ENCODE measurements at regions not wholly inside any gene's neighbourhood (a gene's known extent, or its start where the extent isn't known, plus 50 kb on each side); places are given as distances from the start of the nearest gene placed in this dataset.

DNA sequence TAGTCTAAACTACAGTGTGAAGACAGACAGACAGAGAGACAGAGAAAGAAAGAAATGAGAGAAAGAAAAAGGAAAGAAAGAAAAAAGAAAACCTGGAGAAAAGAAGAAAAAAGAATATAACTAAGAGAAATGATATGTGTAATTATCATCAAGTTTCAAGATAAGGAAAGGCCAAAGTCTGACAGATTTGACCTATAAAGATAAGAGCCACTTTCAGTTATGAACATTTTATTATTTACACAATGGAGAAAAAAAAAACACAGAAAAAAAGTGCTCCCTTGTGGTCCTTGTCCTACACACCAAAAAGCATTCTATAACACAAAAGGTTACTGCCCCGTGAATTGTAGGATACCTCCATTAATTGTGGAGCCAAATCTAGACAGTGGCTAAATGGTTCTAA lies 937.2 kb upstream of the DDX18 start:
- no peak for DNase-seq
- Histone ChIP-seq H4K20me1 (ENCODE audit: insufficient read depth) (no peaks in the 10 kb centered on the region), H3K4me1 (ENCODE audit: insufficient read depth) (no peaks in the 10 kb centered on the region), H3K9me3 (ENCODE audit: low read depth) (no peaks in the 10 kb centered on the region), H3K4me2 (ENCODE audit: unreplicated experiment) (no peak overlapping the region), H3K36me3 (ENCODE audit: low read depth) (no peaks in the 10 kb centered on the region), H2AFZ (no peak overlapping the region), H3K79me2 (ENCODE audit: insufficient read depth) (no peaks in the 10 kb centered on the region), H3K27ac (no peak overlapping the region), H3K27me3 (replicated peaks; ENCODE audit: insufficient read depth) (no peaks in the 10 kb centered on the region), H3K9ac (no peak overlapping the region), H3F3A (ENCODE audit: insufficient read depth) (no peaks in the 10 kb centered on the region), H3K4me3 (no peak overlapping the region), H3K9me2 (ENCODE audit: insufficient read depth) (no peaks in the 10 kb centered on the region)
- 5 to 9% methylated on average over 1 of the region's 1 CpG for WGBS, 2 experiments (ENCODE audit: low coverage in 1 of 2, low lambda C conversion rate in 2 of 2, missing lambda C conversion rate in 2 of 2)
- in situ Hi-C loops (cut with MboI): no loop called here
- no peak for TF ChIP-seq EZH2phosphoT487 (IDR thresholded peaks at IDR 0.05; ENCODE audit: insufficient read depth, low read depth)
- no peak for TF ChIP-seq EZH2 (IDR thresholded peaks at IDR 0.05; ENCODE audit: insufficient read depth, poor library complexity, severe bottlenecking)

DNA sequence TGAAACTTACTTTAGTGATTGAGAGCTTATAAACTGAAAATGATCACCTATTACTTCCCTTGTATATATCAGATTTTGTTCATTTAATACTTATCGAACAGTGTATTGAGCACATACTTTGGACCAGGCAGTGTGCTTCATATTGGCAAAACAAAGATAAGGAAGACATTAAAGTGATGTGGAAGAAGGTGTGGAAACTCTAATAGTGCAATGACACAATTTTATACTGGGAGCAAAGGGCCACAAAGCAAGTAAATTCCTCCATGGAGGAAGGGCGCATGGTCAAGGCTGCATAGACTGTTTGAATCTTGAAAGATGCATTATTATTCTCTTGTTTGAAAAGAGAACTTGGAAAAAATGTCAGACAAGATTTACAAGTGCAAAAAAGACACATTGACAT lies 936.5 kb upstream of the DDX18 start:
- TF ChIP-seq EZH2phosphoT487 (IDR thresholded peaks at IDR 0.05; ENCODE audit: insufficient read depth, low read depth): no peak
- TF ChIP-seq EZH2 (IDR thresholded peaks at IDR 0.05; ENCODE audit: insufficient read depth, poor library complexity, severe bottlenecking): no peak
- in situ Hi-C loops (cut with MboI): no loop called here
- no peaks in the 10 kb centered on the region for H3K4me1 ChIP-seq (ENCODE audit: insufficient read depth)
- no peaks in the 10 kb centered on the region for H3K9me2 ChIP-seq (ENCODE audit: insufficient read depth)
- no peaks in the 10 kb centered on the region for H4K20me1 ChIP-seq (ENCODE audit: insufficient read depth)
- H3K36me3 ChIP-seq (ENCODE audit: low read depth): no peaks in the 10 kb centered on the region
- no peaks in the 10 kb centered on the region for H3F3A ChIP-seq (ENCODE audit: insufficient read depth)
- no peak for DNase-seq
- H3K9me3 ChIP-seq (ENCODE audit: low read depth): no peaks in the 10 kb centered on the region
- H3K4me2 ChIP-seq (ENCODE audit: unreplicated experiment): no peak overlapping the region
- H3K79me2 ChIP-seq (ENCODE audit: insufficient read depth): no peaks in the 10 kb centered on the region
- no peak overlapping the region for H2AFZ ChIP-seq
- no peak overlapping the region for H3K9ac ChIP-seq
- no peak overlapping the region for H3K4me3 ChIP-seq
- H3K27me3 ChIP-seq (replicated peaks; ENCODE audit: insufficient read depth): no peaks in the 10 kb centered on the region
- no peak overlapping the region for H3K27ac ChIP-seq
- 45% methylated on average over 2 of the region's 2 CpGs for WGBS, 2 experiments (ENCODE audit: low coverage in 1 of 2, low lambda C conversion rate in 2 of 2, missing lambda C conversion rate in 2 of 2)

DNA sequence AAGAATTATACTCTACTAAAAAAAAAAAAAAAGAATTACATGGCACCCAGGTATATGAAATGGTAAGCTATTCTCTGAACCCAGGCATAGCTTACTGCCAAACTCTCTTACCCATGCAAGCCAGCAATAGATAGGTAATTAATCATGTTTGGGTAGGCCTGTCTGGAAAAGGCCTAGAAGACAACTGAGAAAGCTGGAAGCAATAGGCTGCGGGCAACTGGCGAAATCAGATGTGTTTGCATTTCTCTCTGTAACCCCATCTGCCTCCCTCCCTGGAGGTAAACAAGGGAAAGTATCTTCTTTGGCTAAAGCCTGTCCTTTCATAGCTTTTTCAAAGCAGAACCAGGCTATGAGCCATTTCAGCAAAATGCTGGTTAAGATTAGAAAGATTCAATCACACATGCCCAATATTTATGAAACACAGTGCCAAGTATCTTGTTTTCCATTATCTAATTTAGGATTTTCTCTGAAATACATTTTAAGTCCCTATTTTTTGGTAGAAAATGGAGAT lies 934.8 kb upstream of the DDX18 start:
- in situ Hi-C loops (cut with MboI): no loop called here
- H2AFZ ChIP-seq: no peak overlapping the region
- H4K20me1 ChIP-seq (ENCODE audit: insufficient read depth): no peaks in the 10 kb centered on the region
- no peaks in the 10 kb centered on the region for H3K27me3 ChIP-seq (replicated peaks; ENCODE audit: insufficient read depth)
- H3K9me2 ChIP-seq (ENCODE audit: insufficient read depth): no peaks in the 10 kb centered on the region
- no peak for DNase-seq
- no peak overlapping the region for H3K4me2 ChIP-seq (ENCODE audit: unreplicated experiment)
- H3K36me3 ChIP-seq (ENCODE audit: low read depth): no peaks in the 10 kb centered on the region
- H3K79me2 ChIP-seq (ENCODE audit: insufficient read depth): no peaks in the 10 kb centered on the region
- no peaks in the 10 kb centered on the region for H3K9me3 ChIP-seq (ENCODE audit: low read depth)
- no peak overlapping the region for H3K27ac ChIP-seq
- no peak overlapping the region for H3K4me3 ChIP-seq
- no peaks in the 10 kb centered on the region for H3F3A ChIP-seq (ENCODE audit: insufficient read depth)
- 2 to 7% methylated on average over 2 of the region's 2 CpGs for WGBS, 2 experiments (ENCODE audit: low coverage in 1 of 2, low lambda C conversion rate in 2 of 2, missing lambda C conversion rate in 2 of 2)
- H3K9ac ChIP-seq: no peak overlapping the region
- TF ChIP-seq EZH2phosphoT487 (IDR thresholded peaks at IDR 0.05; ENCODE audit: insufficient read depth, low read depth): no peak
- no peaks in the 10 kb centered on the region for H3K4me1 ChIP-seq (ENCODE audit: insufficient read depth)

DNA sequence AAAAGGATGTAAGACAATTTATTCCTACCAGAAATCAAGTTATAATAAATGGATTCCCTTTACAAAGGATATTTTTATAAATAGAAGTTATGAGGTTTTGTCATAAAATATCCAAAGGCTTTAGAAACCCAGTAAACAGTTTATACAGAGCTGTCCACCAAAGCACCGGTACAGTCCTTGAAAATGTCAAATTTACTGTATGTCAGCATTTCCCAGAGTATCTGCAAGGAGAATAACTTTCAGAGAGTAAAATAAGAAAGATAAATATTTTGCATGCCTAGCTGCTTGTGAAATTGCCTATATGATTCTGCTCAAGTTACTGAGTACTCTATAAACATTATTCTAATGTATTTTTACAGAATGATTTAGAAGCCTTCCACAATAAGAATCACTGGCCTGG lies 923.3 kb upstream of the DDX18 start:
- H3K27ac ChIP-seq: no peak overlapping the region
- no peak for TF ChIP-seq EZH2 (IDR thresholded peaks at IDR 0.05; ENCODE audit: insufficient read depth, poor library complexity, severe bottlenecking)
- in situ Hi-C loops (cut with MboI): no loop called here

DNA sequence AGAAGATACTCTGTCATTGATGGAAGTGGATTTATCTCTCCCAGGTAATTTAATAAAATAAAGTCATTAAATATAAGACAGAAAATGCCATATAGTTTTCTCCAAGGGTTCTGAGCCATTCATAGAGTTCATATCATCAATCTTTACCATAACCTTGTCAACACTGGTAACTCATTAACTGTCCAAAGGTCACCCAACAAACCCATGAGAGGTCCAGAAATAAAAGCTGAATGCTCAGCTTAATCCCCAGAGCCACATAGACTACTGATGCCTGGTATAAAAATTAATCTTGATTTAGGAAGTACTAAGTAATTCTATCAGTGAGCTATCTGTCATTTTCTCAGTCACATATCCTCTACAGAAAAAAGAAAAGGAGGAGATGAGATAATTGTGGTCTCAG lies 903.0 kb upstream of the DDX18 start:
- no peaks in the 10 kb centered on the region for H3K9me2 ChIP-seq (ENCODE audit: insufficient read depth)
- H2AFZ ChIP-seq: no peak overlapping the region
- no peak overlapping the region for H3K27ac ChIP-seq
- no peak overlapping the region for H3K4me2 ChIP-seq (ENCODE audit: unreplicated experiment)
- no peaks in the 10 kb centered on the region for H3K9me3 ChIP-seq (ENCODE audit: low read depth)
- H3K27me3 ChIP-seq (replicated peaks; ENCODE audit: insufficient read depth): no peaks in the 10 kb centered on the region
- H3K36me3 ChIP-seq (ENCODE audit: low read depth): no peaks in the 10 kb centered on the region
- H3K79me2 ChIP-seq (ENCODE audit: insufficient read depth): no peaks in the 10 kb centered on the region
- no peaks in the 10 kb centered on the region for H3F3A ChIP-seq (ENCODE audit: insufficient read depth)
- no peak for TF ChIP-seq EZH2phosphoT487 (IDR thresholded peaks at IDR 0.05; ENCODE audit: insufficient read depth, low read depth)
- TF ChIP-seq EZH2 (IDR thresholded peaks at IDR 0.05; ENCODE audit: insufficient read depth, poor library complexity, severe bottlenecking): no peak
- H3K9ac ChIP-seq: no peak overlapping the region
- no peaks in the 10 kb centered on the region for H4K20me1 ChIP-seq (ENCODE audit: insufficient read depth)
- H3K4me1 ChIP-seq (ENCODE audit: insufficient read depth): no peaks in the 10 kb centered on the region
- no peak for DNase-seq
- in situ Hi-C loops (cut with MboI): no loop called here
- no peak overlapping the region for H3K4me3 ChIP-seq

More for the DNA sequence above, 923.3 kb upstream of the DDX18 start:
- Histone ChIP-seq H3K9ac (no peak overlapping the region), H3K9me2 (ENCODE audit: insufficient read depth) (no peaks in the 10 kb centered on the region), H3K79me2 (ENCODE audit: insufficient read depth) (no peaks in the 10 kb centered on the region), H3K4me1 (ENCODE audit: insufficient read depth) (no peaks in the 10 kb centered on the region), H3K4me2 (ENCODE audit: unreplicated experiment) (no peak overlapping the region), H3K4me3 (no peak overlapping the region), H3F3A (ENCODE audit: insufficient read depth) (no peaks in the 10 kb centered on the region), H3K9me3 (ENCODE audit: low read depth) (no peaks in the 10 kb centered on the region), H3K27me3 (replicated peaks; ENCODE audit: insufficient read depth) (no peaks in the 10 kb centered on the region), H4K20me1 (ENCODE audit: insufficient read depth) (no peaks in the 10 kb centered on the region), H3K36me3 (ENCODE audit: low read depth) (no peaks in the 10 kb centered on the region), H2AFZ (no peak overlapping the region)
- no peak for DNase-seq
- 6 to 8% methylated on average over 1 of the region's 1 CpG for WGBS, 2 experiments (ENCODE audit: low coverage in 1 of 2, low lambda C conversion rate in 2 of 2, missing lambda C conversion rate in 2 of 2)
